GM19239 (cell line): ENCODE measurements at regions not wholly inside any gene's neighbourhood (a gene's known extent, or its start where the extent isn't known, plus 50 kb on each side); places are given as distances from the start of the nearest gene placed in this dataset.
"Not testable (repeated sequence)": the region's sequence is repeated elsewhere in the genome, so short reads cannot be mapped to it uniquely, and the experiment has no call there.

Experiments used
- DNase-seq: peaks from one replicate; pipeline ENCODE4 v3.0.0; 2011; ENCODE audit warnings: low spot score; ENCODE audit not compliant: insufficient read length
- FAIRE-seq: peaks from 2 replicates; lab custom pipeline; 2011; peaks lifted over from hg19 to GRCh38; lab: Jason Lieb, UNC

DNA sequence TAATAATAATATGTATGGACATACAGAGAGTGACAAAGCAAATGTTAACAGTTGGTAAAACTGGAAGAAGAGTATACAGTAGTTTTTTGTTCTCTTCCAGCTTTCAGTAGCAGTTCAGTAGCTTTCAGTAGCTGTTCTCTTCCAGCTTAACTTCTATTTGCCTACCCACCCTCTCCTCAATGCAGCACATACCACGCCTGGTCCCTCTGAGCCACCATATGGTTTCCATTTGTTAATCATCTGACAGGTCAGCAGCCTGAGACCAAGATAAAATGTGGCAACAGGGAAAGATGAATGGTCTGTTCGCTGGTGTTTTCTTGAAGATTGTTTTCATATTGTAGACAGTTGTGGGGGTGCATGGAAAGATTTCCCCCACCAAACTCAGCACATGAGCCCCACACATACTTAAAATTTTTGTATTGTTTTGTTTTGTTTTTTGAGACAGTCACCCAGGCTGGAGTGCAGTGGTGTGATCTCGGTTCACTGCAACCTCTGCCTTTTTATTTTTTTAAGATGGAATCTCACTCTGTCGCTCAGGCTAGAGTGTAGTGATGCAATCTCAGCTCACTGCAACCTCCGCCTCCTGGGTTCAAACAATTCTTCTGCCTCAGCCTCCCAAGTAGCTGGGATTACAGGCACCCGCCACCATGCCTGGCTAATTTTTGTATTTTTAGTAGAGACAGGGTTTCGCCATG, 56.8 kb downstream of the ATP6V0E2 start:
- FAIRE-seq, DNase-seq: not testable (repeated sequence)

DNA sequence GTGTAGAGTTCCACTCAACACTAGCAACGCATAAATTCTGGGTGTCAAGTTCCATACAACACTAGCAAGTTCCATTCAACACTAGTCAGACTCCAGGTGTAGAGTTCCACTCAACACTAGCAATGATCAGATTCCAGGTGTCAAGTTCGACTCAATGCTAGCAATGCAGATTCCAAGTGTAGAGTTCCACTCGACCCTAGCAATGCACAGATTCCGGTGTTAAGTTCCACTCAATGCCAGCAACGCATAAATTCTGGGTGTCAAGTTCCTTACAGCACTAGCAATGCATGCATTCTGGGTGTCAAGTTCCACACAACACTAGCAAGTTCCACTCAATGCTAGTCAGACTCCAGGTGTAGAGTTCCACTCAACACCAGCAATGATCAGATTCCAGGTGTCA, 60.0 kb downstream of the ATP6V0E2 start:
- DNase-seq, FAIRE-seq: not testable (repeated sequence)

DNA sequence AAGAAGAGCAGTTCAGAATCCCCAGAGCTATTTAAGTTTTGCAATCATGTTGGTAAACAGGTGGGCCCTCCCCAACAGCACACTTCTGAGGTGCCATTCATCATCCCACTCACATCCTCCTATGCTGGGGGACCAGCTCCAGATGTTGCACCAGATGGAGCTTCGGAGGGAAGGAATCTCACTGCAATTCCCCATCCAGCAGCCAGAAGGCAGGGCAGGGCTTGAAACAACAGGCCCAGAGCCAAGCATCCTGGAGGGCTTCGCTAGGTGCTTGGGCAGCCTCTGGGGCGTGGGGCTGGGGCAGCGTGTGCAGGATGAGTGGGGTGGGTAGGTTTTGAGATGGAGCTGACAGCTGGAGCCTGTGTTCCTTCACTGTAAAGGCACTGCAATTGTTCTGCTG, 73.6 kb downstream of the ATP6V0E2 start:
- not testable (repeated sequence) for FAIRE-seq

DNA sequence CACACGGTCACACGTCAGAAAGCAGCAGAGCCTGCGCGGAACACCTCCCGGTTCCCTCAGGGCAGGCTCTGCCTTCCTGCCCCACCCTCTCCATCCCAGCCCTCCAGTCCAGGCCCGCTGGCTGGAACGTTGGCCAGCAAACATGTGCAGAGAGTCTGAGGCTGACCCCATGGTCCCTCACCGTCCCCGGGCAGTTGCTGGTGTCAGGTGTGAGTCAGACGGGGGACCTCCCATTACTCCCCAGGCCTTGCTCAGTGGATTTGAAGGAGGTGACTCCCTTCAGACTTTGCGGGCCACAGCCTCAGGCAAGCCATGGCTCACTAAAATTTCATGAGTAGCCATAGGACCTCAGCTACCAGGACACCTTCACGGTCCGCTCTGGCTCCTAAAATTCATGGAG, 74.7 kb downstream of the ATP6V0E2 start:
- DNase-seq, FAIRE-seq: not testable (repeated sequence)

More for the DNA sequence above, 73.6 kb downstream of the ATP6V0E2 start:
- not testable (repeated sequence) for DNase-seq

DNA sequence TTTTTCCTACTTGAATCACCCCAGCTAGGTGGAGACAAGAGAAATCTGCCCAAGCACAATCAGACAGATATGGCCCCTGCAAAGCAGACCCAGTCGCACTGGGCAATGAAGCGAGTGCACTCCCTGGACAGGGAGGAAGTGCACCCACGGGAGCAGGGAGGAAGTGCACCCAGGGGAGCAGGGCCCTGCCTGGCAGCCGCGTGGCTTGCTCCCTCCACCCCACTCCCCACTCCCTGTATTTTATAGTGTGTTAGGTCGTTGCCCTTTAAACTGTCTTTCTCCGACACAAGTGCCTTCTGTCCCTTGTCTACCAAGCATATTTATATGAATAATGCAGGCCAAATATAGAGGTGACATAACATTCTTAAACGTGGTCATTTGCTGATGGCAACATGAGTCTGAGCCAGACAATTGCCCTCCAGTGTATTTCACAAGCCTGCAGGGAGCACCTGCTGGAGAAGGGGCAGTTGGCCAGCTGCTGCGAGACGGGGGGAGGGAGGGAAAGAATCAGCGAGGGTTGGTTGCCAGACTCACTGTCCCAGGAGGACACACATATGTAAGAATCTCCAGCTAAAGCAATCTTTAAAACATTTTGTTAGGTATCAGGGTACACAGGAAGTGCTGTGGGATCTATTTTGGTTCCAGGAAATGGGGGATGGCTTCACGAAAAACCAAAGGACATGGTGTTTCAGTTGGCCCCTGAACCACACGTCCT, 76.3 kb downstream of the ATP6V0E2 start:
- not testable (repeated sequence) for DNase-seq, FAIRE-seq

DNA sequence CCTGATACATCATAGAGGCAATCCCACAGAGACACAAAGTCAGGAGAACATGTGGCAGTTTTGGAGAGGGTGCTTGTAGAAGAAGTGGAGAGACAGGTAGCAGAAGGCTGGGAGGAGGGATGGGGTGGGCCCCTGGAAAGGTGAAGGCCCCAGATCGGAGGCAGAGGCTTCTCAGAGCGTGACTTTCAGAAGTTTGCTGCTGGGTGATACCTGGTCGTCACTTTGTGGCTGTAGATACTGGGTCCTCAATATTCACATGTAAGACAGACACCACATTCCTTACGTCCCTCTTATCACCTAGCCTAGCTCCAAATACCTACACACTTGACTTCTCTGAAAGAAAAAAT, 76.8 kb downstream of the ATP6V0E2 start:
- not testable (repeated sequence) for DNase-seq
- FAIRE-seq, result peak; percentile 86

DNA sequence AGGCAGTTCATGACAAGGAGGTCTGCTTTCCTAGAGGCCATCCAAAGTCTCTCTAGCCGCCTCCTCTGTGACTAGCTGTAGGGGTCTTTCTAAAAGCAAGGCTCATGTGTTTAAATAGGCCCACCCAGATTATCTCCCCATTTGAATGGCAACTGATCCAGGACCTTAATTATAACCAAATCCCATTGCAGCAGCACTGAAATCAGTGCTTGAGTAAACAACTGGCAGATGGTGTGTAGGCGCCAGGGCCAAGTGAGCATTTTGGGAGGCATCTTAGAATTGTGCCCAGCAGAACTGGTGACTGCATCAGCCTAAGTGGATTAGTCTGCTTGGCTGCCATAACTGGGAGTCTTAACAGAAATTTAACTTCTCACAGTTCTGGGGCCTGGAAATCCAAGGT, 77.8 kb downstream of the ATP6V0E2 start:
- DNase-seq, FAIRE-seq: not testable (repeated sequence)

DNA sequence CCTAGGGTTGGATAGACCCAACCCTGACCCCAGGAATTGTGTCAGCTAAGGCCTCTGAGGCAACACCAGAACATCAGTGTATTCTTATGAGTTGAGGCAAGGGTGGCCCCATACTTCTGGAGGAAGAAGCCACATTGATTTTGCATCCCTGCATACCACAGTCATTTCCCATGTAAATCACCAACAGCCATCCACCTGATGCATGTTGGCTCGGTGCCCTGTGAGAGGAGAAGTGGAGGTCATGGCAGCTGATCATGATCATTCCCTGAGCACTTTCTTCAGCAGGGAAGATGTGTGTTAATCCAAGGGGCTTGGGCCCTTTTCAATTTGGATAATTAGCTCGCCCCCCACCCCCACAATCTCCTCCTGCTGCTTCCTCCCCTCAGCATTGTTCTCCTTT, 85.1 kb downstream of the ATP6V0E2 start:
- DNase-seq, FAIRE-seq: not testable (repeated sequence)

DNA sequence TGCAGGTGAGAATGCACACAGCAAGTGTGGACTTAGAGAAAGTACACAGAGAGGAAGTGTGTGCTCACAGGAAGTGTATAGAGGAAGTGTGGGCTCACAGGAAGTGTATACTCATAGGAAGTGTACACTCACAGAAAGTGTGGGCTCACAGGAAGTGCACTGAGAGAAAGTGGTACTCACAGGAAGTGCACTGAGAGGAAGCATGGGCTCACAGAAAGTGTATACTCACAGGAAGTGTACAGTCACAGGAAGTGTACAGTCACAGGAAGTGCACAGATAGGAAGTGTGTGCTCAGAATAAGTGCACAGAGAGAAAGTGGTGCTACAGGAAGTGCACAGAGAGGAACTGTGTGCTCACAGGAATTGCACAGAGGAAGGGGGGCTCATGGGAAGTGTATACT, 87.1 kb downstream of the ATP6V0E2 start:
- not testable (repeated sequence) for DNase-seq, FAIRE-seq

DNA sequence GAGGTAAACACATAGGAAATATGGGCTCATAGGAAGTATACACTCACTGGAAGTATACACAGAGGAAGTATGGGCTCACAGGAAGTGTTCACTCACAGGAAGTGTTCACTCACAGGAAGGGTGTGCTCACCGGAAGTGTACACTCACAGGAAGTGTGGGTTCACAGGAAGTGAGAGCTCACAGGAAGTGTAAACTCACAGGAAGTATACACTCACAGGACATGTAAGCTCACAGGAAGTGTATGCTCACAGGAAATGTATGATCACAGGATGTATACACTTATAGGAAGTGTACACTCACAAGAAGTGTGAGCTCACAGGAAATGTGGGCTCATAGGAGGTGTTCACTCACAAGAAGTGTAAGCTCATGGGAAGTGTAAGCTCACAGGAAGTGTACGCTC, 88.1 kb downstream of the ATP6V0E2 start:
- not testable (repeated sequence) for DNase-seq, FAIRE-seq

DNA sequence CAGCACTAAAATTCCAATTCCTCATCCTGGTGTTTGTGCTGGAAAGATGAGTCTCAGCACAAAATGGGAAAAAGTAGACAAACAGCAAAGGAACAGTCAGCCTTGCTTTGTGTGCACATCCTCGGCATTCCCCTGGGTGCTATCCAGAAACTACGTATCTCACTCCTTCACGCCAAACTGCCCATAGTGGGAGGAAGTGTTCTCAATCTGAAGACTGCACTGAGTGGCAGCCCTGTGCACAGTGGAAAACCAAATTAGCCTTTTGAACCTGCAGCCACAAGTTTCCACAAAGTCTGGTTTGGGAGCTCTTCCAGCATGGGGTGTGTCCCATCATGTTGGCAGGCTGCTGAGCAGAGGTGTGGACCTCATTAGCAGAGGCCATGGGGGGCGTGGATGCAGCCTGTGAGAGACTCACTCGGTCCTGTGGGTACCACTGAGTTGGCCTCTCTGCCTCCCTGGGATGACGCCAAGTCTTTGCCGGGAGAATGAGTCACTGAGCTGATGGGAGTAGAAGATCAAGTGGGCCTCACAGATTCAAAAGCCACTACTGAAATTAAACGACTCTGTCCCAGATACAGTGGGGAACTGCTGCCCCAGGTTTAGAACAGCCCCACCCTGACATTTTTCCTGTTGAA, 89.0 kb downstream of the ATP6V0E2 start:
- not testable (repeated sequence) for DNase-seq, FAIRE-seq

DNA sequence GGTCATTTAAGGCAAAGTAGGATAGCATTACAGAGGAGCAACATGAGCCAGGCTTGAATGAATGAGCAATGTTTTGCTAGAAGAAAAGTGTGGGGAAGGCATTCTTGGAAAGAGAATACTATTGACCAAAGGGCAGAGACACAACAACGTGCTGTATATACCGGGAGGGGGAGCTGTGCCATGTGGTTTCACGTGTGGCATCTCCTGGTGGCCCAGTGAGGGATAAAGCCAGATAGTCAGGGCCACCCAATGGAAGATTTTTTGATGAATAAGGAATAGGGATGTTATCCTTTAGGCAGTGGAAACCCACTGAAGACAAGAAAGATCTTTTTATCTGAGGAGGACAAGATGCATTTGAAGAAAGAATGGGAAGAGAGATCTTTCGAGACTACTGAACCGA, 90.2 kb downstream of the ATP6V0E2 start:
- FAIRE-seq, DNase-seq: not testable (repeated sequence)

DNA sequence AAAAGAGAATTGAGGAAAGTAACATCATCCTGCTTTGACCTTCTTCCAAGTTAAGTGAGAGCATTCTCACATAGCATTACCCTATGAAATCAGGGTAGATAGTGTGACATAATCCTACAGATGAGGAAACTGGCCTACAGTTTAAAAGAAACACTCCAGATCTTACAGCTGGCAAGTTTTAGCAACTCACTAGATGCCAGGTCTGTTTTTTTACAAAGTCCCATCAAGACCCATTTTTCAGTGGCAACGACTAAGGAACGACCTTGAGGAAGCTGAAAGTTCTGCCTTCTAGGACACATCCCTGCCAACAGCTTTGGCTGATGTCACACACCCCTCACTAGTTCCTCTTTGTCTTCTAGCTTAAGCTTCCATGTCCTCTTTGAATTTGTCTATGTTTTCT, 92.7 kb downstream of the ATP6V0E2 start:
- not testable (repeated sequence) for FAIRE-seq, DNase-seq

DNA sequence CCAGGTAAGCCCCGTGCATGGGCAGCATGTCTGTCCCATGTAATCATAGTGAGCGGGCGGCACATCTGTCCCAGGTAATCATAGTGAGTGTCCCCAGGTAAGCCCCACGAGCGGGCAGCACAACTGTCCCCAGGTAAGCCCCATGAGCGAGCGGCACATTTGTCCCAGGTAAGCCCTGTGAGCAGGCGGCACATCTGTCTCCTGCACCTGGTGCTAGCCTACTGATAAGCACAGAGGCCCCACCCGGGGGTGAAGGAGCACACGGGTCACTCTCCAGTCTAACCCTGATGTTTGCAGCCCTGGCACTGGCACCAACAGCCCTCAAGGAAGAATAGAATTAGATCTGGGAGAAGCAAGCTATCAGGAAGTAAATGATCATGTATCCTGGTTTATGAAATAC, 99.2 kb downstream of the ATP6V0E2 start:
- not testable (repeated sequence) for FAIRE-seq, DNase-seq

DNA sequence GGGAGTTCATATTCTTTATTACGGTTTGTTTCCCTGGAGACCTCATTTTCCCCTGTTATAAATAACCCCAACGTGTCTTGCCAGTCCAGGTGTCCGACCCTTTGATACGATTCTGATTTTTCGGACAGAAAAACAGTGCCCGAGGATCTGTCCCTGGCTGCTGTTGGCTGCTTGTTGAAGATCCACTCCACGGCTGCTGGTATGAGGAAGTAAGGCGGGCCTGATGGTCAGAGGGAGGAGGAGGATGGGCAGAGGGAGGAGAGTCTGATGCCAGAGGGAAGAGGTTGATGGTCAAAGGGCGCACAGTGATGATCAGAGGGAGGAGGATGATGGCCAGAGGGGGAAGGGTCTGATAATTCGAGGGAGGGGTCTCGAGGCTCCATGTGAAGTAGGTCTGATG, 99.9 kb downstream of the ATP6V0E2 start:
- not testable (repeated sequence) for FAIRE-seq, DNase-seq

DNA sequence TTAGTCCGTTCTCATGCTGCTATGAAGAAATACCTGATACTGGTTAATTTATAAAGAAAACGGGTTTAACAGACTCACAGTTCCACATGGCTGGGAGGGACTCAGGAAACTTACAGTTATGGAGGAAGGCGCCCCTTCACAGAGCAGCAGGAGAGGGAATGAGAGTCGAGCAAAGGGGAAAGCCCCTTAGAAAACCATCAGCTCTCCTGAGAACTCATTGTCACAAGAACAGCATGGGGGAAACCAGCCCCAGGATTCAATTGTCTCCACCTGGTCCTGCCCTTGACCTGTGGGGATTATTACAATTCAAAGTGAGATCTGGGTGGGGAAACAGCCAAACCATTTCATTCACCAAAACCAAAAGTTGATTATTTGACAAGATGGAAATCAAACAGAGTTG, 101.8 kb downstream of the ATP6V0E2 start:
- not testable (repeated sequence) for DNase-seq, FAIRE-seq

DNA sequence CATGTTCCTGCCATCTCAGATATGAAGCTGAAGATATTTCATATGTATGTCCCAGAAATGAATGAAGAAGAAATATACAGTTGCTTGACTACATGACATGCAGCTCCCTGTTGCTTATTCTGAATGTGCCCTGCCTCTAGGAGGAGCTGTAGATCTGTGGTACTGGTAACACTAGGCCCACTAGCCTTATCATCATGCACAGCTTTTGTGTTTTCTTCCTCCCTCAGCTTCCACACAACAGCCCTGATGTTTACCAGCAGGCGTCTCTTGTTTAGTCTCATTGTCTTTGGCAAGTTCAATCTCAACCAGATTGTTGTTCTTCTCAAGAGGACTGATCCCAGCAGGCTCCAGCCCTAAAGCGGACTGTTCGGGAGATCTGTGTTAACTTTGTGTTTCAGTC, 104.8 kb downstream of the ATP6V0E2 start:
- not testable (repeated sequence) for FAIRE-seq, DNase-seq

DNA sequence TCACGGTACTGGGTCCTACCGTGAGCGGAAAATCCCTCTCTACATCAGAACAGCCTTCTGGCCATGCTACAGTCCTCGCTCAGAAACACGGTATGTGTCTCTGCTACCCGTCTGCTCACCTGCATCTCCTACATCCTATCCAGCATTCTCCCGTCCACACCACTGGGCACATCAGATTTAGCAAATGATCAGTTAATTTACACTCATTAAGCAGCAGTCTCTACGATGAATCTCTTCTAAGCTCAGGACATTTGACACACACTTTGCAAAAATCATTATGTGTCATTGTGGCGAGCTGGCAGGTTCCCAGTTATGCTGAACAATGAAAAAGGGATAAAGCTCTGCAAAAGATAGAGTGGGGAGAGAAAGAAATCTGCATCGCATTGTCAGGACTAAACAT, 105.2 kb downstream of the ATP6V0E2 start:
- FAIRE-seq, result not testable (repeated sequence)

DNA sequence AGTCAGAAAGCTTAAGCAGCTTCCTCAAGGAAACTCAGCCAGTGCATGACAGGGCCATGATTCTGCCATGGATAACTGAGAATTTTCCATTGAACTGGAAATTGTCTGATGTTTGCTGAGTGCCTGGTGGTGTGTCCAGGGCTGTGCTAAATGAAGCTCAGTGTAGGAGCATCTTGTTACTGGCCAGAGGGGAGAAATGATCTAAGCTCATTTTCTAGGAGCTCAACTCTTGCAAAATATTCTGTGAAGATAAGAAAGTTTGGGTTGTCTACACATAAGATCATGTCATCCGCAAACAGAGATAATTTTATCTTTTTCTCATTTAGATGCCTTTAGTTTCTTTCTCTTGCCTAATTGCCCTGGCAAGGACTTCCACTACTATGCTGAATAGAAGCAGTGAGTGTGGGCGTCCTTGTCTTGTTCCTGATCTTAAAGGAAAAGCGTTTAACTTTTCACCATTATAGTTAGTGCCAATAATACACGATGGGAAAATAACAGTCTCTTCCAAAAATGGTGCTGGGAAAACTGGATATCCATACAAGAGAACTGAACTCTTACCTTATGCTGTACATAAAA, 108.9 kb downstream of the ATP6V0E2 start:
- DNase-seq, FAIRE-seq: not testable (repeated sequence)

More for the DNA sequence above, 105.2 kb downstream of the ATP6V0E2 start:
- not testable (repeated sequence) for DNase-seq

DNA sequence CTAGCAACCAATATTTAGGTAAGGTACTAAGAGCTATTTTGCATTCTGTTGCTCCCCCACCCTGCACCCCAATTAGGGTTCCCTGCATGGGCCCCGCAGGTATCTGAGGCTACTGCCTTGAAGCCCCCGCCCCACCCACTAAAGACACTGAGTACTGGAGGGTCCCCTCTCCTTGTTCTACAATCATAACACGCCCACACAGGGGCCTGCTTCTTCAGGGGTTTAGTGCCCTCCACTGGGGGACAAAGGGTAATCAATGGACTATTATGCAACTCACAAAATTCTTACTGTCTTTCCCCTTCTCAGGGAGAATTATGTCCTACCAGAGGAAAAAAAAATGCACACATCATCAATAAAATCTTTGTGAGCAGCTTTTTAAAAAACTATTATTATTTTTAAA, 113.1 kb downstream of the ATP6V0E2 start:
- FAIRE-seq, DNase-seq: not testable (repeated sequence)
